ENCODE measurements at regions not wholly inside any gene's neighbourhood (a gene's known extent, or its start where the extent isn't known, plus 50 kb on each side); places are given as distances from the start of the nearest gene placed in this dataset.
A peak's percentile ranks its signal among the peaks of the same experiment; 100 is the strongest.

DNA sequence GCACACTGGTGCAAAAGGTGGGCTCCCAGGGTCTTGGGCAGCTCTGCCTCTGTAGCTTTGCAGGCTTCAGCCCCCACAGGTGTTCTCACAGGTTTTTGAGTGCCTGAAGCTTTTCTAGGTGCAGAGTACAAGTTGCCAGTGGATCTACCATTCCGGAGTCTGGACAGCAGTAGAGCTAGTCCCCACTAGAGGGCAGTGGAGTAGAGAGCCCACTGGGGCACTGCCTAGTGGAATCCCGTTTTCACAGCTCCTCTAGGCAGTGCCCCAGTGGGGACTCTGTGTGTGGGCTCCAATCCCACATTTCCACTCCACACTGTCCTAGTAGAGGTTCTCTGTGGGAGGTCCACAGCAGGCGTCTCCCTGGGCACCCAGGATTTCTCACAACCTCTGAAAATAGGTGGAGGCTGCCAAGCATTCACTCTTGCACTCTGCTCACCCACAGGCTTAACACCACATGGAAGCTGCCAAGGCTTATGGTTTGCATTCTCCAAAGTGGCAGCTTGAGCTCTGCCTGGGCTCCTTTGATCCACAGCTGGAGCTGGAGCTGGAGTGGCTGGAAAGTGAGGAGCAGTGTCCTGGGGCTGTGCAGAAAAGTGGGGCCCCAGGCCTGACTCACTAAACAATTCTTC, 86.3 kb upstream of the PROKR2 start:
- no peak overlapping the region for H3K4me3 Mint-ChIP-seq
- no peak overlapping the region for H3K27ac Mint-ChIP-seq
- H3K79me2 ChIP-seq (ENCODE audit: insufficient read depth, low read length): no peaks in the 10 kb centered on the region
- H2BK20ac ChIP-seq (ENCODE audit: low read depth, low read length, poor library complexity, severe bottlenecking): no peak overlapping the region
- H3K27me3 ChIP-seq (ENCODE audit: insufficient read depth, low read length): no peaks in the 10 kb centered on the region
- H3K4ac ChIP-seq (ENCODE audit: low read depth, low read length): no peak overlapping the region
- H2AFZ ChIP-seq (ENCODE audit: low read length): no peak overlapping the region
- no peak overlapping the region for H2BK12ac ChIP-seq (ENCODE audit: insufficient read length, low read depth, low read length)
- no peak overlapping the region for H2BK120ac ChIP-seq (ENCODE audit: low read depth, low read length, poor library complexity, severe bottlenecking)
- no peak overlapping the region for H3K56ac ChIP-seq (ENCODE audit: insufficient read length, low read depth, low read length)
- H4K8ac ChIP-seq (replicated peaks; ENCODE audit: insufficient read length, low read depth, low read length): no peak overlapping the region
- H3K4me1 Mint-ChIP-seq: no peaks in the 10 kb centered on the region
- TF ChIP-seq, protein P1, sequence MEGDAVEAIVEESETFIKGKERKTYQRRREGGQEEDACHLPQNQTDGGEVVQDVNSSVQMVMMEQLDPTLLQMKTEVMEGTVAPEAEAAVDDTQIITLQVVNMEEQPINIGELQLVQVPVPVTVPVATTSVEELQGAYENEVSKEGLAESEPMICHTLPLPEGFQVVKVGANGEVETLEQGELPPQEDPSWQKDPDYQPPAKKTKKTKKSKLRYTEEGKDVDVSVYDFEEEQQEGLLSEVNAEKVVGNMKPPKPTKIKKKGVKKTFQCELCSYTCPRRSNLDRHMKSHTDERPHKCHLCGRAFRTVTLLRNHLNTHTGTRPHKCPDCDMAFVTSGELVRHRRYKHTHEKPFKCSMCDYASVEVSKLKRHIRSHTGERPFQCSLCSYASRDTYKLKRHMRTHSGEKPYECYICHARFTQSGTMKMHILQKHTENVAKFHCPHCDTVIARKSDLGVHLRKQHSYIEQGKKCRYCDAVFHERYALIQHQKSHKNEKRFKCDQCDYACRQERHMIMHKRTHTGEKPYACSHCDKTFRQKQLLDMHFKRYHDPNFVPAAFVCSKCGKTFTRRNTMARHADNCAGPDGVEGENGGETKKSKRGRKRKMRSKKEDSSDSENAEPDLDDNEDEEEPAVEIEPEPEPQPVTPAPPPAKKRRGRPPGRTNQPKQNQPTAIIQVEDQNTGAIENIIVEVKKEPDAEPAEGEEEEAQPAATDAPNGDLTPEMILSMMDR (conservative IDR thresholded peaks at IDR 0.05): peak; percentile 80
- no peak overlapping the region for H3K4me2 ChIP-seq (ENCODE audit: insufficient read depth, insufficient read length, low read length)
- no peaks in the 10 kb centered on the region for H3K36me3 Mint-ChIP-seq (ENCODE audit: insufficient read depth in 1 of 3, low read depth in 3 of 3)
- no peak overlapping the region for H3K9ac ChIP-seq (ENCODE audit: extremely low read depth, insufficient read length, low read length)
- no peaks in the 10 kb centered on the region for H3K79me1 ChIP-seq (ENCODE audit: insufficient read depth, low read depth, low read length, poor library complexity, severe bottlenecking)
- peak; percentile 60 for DNase-seq
- no peak overlapping the region for H3K18ac ChIP-seq (ENCODE audit: insufficient read length, low read depth, low read length)
- H4K91ac ChIP-seq (ENCODE audit: insufficient read length, low read depth, low read length): no peak overlapping the region
- H2BK15ac ChIP-seq (ENCODE audit: low read depth, low read length): no peak overlapping the region
- peaks cover 0 to 1% of the 10 kb centered on the region in 2 experiments; a peak in 2 of 5 replicates for H3K9me3 Mint-ChIP-seq
- no CpG with 5 or more reads among the region's 3 CpGs for WGBS (ENCODE audit: extremely low coverage, insufficient read length, low lambda C conversion rate)
- H4K20me1 ChIP-seq (ENCODE audit: control insufficient read depth, insufficient read depth, insufficient read length): no peaks in the 10 kb centered on the region
- no peak overlapping the region for H3T11ph ChIP-seq (ENCODE audit: low read length)
- no peak overlapping the region for H2AK5ac ChIP-seq (ENCODE audit: insufficient read length, low read length)
- H3K27ac ChIP-seq (ENCODE audit: insufficient read length, low read depth, low read length): no peak overlapping the region
- H3K4me1 ChIP-seq (ENCODE audit: insufficient read depth, low read length): no peaks in the 10 kb centered on the region
- H3K23me2 ChIP-seq (ENCODE audit: insufficient read length, low read depth, low read length, poor library complexity, severe bottlenecking): no peaks in the 10 kb centered on the region
- H2BK5ac ChIP-seq (ENCODE audit: insufficient read length, low read length): no peak overlapping the region
- no peak overlapping the region for H3K23ac ChIP-seq (ENCODE audit: insufficient read length, low read depth, low read length)
- no peak overlapping the region for H3K14ac ChIP-seq (ENCODE audit: insufficient read depth, low read length)
- no peak overlapping the region for H4K5ac ChIP-seq (ENCODE audit: insufficient read length, low read depth, low read length)
- peaks cover 2% of the 10 kb centered on the region for H3K27me3 Mint-ChIP-seq (ENCODE audit: low read depth)
- no peaks in the 10 kb centered on the region for H3K9me3 ChIP-seq (ENCODE audit: control insufficient read depth, low read depth, low read length)

Data from H9 (cell line).